HG02571 (cell line): ENCODE measurements at regions not wholly inside any gene's neighbourhood (a gene's known extent, or its start where the extent isn't known, plus 50 kb on each side); places are given as distances from the start of the nearest gene placed in this dataset.

Source experiments
- ATAC-seq: cut with Tn5 transposase; IDR thresholded peaks from one replicate; pipeline ENCODE4 v1.9.1; 2021; ENCODE audit warnings: mild to moderate bottlenecking, moderate library complexity; ENCODE audit not compliant: unreplicated experiment

DNA sequence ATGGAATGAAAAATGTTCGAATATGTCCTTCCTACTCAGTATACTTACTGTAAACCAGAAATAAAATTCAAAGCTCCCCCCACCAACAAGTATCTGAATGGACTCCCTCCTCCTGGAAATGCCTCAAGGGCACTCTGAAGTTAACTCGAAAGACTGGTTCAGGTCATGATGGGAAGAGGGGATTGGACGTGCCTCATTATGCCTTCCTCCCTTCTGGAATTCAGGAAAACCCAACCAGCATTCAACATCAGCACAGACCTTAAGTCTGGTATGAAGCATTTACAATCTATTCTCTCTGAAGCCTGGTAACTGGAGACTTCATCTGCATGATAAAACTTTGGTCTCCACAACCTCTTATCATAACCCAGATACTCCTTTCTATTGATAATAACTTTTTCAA is 428.3 kb upstream of the RAG2 start:
- no peak for ATAC-seq

DNA sequence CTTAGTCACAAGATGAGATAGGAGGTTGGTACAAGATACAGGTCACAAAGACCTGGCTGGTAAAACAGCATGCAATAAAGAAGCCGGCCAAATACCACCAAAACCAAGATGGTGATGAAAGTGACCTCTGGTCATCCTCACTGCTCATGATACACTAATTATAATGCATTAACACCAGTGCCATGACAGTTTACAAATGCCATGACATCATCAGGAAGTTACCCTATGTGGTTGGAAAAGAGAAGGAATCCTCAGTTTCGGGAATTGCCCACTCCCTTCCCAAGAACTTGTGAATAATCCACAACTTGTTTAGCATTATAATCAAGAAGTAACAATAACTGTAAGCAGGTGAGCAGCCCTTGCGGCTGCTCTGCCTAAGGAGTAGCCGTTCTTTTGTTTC is 408.5 kb upstream of the RAG2 start:
- ATAC-seq: no peak

DNA sequence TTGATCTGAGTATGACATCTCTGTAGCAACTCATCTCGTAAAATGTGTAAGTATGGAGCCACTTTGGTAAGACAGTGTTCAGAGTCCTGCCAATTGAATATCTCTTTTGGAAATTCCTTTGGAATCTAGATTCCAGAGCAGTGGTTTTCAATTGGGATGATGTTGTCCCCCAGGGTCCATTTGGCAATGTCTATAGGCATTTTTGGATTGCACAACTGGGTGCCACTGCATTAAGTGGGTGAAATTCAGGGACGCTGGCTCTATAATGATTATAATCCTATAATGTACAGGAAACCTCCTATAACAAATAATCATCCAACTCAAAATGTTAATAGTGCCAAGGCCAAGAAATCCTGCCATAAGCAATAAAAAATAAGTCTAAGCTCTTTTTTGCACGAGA is 404.8 kb upstream of the RAG2 start:
- no peak for ATAC-seq

- ATAC-seq: no peak
These were observed 399.6 kb upstream of the RAG2 start for GRCh38 chr11:36997656-36998055.

DNA sequence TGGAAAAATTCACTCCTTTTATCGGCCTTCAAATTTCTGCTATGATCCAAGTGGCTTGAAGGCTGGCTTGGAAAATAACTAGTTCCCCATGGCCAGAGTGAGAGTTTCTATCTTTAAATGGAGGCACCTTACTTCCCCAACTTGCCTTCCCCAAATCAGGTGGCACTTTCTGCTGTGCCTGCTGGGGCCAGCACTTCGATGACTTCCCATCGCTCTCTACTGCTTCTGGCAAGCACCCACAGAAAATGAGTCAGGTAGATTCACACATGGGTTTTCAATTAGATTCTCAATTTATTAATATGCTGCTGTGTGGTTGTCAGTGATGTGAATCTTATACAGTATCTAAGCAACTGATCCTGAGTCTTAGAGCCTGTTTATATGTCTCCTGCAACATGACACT is 398.8 kb upstream of the RAG2 start:
- ATAC-seq: no peak

DNA sequence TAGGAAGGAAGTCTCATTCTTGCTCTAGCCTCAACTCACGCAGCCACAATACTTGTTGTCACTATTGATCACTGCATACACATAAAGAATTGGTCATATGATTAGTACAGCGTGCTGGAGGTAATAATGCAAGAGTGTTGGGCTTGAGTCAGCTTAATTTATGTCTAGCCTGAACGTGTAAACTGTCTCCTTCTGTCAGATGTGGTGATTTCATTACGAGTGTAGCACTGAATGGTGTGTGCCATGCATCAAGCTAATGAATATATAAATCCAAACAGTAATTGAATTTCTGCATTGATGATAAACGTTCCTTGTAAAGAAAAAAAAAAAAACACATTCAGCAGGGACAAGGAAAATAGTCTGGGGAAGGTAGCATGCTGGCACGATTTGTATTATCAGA is 396.2 kb upstream of the RAG2 start:
- ATAC-seq: no peak

DNA sequence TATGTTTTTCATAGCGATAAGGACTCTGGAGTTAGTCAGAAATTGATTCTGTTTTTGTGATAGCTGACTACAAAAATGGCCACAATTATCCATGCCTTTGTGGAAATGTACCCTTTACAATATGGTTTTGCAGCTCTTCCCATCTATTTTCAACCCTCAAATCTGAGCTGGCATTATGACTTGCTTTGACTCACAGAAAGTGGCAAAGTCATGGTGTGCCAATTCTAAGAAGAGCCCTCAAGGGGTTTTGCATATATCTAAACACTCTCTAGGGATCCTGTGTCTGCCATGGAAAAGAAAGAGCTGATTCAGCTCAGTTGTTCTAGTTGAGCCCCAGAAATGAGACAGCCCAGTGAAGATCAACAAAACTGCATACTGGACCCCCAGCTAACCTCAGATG is 390.5 kb upstream of the RAG2 start:
- ATAC-seq: no peak

DNA sequence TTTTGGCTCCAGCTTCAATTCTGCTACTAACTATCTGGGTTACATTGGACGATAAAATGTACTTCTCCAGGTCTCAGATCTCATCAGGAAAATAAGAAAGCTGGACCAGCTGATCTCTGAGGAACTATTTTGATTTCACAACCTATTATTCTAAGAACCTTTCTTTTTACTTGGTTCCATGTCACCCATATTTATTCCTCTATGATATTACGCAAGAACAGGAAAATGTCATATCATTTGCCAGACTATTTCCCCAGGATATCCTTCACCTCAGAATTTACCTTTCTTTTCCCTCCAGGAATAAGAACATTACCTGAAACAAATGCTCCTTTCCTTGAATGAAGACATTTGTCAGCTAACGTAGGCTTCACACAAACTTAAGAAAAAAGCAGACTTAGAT is 387.5 kb upstream of the RAG2 start:
- no peak for ATAC-seq

DNA sequence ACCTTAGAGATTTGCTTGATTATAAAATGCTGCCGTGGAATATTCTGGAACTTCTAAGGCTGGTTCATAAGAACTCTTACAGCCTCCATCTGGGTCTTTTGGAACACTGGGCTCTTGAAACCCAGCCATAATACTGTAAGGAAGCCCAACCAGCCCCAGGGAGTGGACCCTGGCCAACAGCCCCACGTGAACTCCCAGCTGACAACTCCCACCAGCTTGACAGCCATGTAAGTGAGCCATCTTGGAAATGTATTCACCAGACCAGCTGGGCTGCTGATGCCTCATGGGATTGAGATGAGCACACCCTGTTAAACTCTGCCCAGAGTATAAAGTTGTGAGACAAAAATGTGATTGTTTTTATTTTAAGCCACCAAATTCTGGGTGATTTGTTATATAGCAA is 378.7 kb upstream of the RAG2 start:
- ATAC-seq: no peak

- ATAC-seq: no peak
These were observed 376.7 kb upstream of the RAG2 start for GRCh38 chr11:36974771-36975170.

DNA sequence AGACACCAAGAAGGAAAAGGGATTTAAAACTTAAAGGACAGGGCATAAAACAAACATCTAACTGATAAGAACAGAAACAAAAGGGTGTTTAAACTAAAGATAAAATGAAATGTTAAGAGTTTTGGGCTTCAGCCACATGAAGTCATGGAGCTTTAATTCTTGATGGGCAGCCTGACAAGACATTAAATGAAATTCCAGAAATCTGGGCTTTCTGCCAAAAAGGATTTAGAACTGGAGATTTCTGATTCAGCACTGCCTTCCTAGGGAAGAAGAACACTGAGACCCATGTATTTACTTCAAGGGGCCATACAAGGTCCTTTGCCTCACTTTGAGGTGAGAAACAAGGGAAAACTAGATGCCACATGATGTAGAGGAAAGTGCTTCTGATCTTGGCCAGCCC is 355.9 kb upstream of the RAG2 start:
- no peak for ATAC-seq

DNA sequence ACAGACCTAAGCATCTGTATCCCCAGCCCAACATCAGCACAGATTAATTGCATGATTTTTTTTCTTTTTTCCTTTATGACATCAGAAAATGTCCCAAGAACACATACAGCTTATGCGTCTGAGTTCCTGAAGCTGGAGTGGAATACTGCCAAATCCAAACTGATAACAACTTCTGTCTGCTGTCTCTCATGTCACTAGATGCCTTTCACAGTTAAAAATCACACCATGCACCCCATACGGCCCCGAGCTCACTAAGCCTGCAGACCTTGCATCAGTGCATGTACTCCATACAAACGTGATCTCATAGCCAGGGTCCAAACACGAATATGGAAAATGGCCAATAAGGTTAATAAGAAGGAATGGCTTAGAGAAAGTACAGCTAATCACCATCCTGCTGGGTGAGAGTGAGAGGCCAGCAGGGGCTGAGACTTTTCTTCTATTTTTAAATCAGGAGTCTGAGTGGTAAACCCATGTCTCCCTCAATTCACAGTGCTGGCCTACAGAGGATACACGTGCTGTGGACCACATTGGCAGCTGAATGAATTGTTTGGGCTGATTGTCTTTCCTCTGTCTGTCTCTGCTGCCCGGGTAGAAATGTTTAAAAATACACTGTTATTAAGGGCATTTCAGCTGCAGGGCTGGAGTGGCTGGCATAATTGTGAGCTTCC is 350.6 kb upstream of the RAG2 start:
- no peak for ATAC-seq

- ATAC-seq: no peak
These were observed 347.3 kb upstream of the RAG2 start for GRCh38 chr11:36945384-36945783.

GRCh38 chr11:36933481-36933880 is 335.4 kb upstream of the RAG2 start:
- no peak for ATAC-seq

DNA sequence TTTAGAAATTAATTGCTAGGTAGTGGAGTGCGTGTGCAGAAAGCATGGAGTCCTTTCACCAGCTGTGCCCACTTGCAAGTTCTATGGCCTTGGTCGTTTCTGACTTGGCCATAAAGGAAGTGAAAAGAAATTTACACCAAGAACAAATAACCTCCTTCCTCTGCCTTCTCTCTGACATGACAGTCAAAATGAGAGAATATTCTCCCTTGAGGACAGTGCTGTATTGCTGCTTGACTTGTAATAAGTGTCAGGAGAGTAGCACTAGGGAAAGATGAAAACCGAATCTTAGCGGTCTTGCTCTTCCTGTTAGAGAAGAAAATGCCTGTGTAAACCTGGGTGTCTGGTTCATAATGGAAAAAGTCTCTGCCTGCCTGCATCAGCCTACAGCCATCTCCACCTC is 333.1 kb upstream of the RAG2 start:
- no peak for ATAC-seq

- ATAC-seq: no peak
These were observed 332.2 kb upstream of the RAG2 start for GRCh38 chr11:36930256-36930655.

DNA sequence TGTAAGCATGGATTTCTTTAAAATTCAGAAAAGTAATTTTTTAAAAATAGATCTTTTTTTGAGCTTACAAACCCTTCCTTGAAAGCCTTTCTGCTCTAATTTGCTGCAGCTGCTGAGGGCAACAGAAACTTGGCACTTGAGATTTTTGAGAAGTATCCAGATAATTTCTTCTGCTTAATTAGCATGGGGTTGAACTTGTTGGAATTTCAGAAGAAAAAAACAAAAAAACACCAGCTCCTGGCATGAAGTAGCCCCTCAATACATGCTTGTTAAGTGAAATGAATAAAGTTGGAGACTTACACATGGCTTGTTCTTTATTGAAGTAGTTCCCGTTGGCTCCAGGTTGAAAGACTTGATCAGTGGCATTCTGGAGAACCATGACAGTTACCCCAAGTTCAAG is 331.4 kb upstream of the RAG2 start:
- no peak for ATAC-seq

- no peak for ATAC-seq
These were observed 330.6 kb upstream of the RAG2 start for GRCh38 chr11:36928621-36929020.

- ATAC-seq: no peak
These were observed 301.8 kb upstream of the RAG2 start for GRCh38 chr11:36899800-36900199.

GRCh38 chr11:36890841-36891240 is 292.8 kb upstream of the RAG2 start:
- no peak for ATAC-seq

DNA sequence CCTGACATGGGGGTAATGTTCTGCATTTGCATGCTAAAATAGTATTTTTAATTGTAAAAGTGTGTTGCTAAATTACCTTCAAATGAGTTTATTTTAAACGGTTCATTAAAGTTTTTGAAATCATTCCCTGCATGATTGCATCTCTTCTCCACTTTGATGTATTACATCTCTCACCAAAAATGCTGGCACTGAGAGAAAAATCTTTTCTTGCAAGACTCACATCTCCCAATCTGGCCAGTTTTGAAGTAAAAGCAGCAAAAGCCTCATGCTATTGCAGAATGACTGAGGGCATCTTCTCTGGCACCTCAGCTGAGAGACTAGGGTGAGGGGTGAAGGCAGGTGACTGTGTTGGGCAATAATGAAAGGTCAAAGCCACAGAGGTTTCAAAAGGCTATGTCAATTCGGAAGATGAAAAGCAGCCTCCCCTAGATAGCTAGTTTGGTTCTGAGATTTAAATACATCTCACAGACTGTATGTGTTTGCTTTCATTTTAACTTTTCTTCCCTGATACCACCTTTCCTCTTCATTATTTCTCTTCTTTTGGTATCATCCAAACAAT is 292.2 kb upstream of the RAG2 start:
- ATAC-seq: no peak

DNA sequence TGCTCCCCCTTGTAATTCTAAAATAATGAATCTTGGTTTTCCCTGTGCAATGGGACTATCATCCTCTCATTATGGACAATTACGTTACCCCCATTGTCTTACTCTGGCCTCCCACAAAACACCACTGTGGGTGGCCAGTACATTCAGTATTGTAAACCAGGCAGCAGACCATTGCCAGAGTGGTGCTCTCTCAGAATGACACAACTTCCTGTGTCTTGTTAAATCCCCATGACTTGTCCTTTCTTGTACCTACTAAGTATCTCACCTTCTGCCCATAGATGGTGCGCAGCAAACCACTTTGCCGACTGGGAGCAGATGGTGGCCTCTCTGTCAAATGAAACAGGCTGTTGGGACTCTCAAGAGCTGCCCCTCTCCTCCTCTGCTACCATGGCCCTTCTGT is 287.1 kb upstream of the RAG2 start:
- ATAC-seq: no peak

- no peak for ATAC-seq
These were observed 280.7 kb upstream of the RAG2 start for GRCh38 chr11:36878737-36879136.
